ENCODE measurements at regions not wholly inside any gene's neighbourhood (a gene's known extent, or its start where the extent isn't known, plus 50 kb on each side); places are given as distances from the start of the nearest gene placed in this dataset.

- no peak overlapping the region for H3K27ac ChIP-seq
- TF ChIP-seq ZFX (IDR thresholded peaks at IDR 0.05) (no peak), CTCF (conservative IDR thresholded peaks at IDR 0.05) (no peak)
Measured at GRCh38 chr11:13115380-13115675, 106.2 kb downstream of the RASSF10 start.

GRCh38 chr11:13116491-13116890 is 107.4 kb downstream of the RASSF10 start:
- H3K27ac ChIP-seq = no peak overlapping the region
- no peak for TF ChIP-seq CTCF (conservative IDR thresholded peaks at IDR 0.05)
- no peak for TF ChIP-seq ZFX (IDR thresholded peaks at IDR 0.05)

- TF ChIP-seq CTCF (conservative IDR thresholded peaks at IDR 0.05) (no peak), ZFX (IDR thresholded peaks at IDR 0.05) (no peak)
- no peak overlapping the region for H3K27ac ChIP-seq
Measured at GRCh38 chr11:13117344-13117743, 108.2 kb downstream of the RASSF10 start.

GRCh38 chr11:13118194-13118593 is 109.1 kb downstream of the RASSF10 start:
- no peak for TF ChIP-seq CTCF (conservative IDR thresholded peaks at IDR 0.05)
- TF ChIP-seq ZFX (IDR thresholded peaks at IDR 0.05) = no peak
- H3K27ac ChIP-seq = no peak overlapping the region

- H3K27ac ChIP-seq = no peak overlapping the region
- TF ChIP-seq ZFX (IDR thresholded peaks at IDR 0.05) = no peak
- no peak for TF ChIP-seq CTCF (conservative IDR thresholded peaks at IDR 0.05)
Measured at GRCh38 chr11:13118650-13119049, 109.5 kb downstream of the RASSF10 start.

- TF ChIP-seq ZFX (IDR thresholded peaks at IDR 0.05) = no peak
- TF ChIP-seq CTCF (conservative IDR thresholded peaks at IDR 0.05) = no peak
- no peak overlapping the region for H3K27ac ChIP-seq
Measured at GRCh38 chr11:13119361-13119760, 110.2 kb downstream of the RASSF10 start.

- no peak overlapping the region for H3K27ac ChIP-seq
- TF ChIP-seq CTCF (conservative IDR thresholded peaks at IDR 0.05) = no peak
- TF ChIP-seq ZFX (IDR thresholded peaks at IDR 0.05) = no peak
Measured at GRCh38 chr11:13119941-13120520, 110.9 kb downstream of the RASSF10 start.
